ENCODE measurements at regions not wholly inside any gene's neighbourhood (a gene's known extent, or its start where the extent isn't known, plus 50 kb on each side); places are given as distances from the start of the nearest gene placed in this dataset.

- Mint-ChIP-seq H3K27ac (no peak overlapping the region), H3K27me3 (no peaks in the 10 kb centered on the region), H3K36me3 (ENCODE audit: low read depth) (no peaks in the 10 kb centered on the region), H3K4me3 (no peak overlapping the region), H3K9me3 (peaks cover 2% of the 10 kb centered on the region), H3K4me1 (ENCODE audit: low read depth) (no peaks in the 10 kb centered on the region)
- DNase-seq (no peak), ATAC-seq (no peak)
- ChIA-PET CTCF (interaction anchor here (2.1 kb wide), 1 partner anchor 9 kb away, joined by 9 read pairs; no protein-coding TSS in a partner anchor), POLR2A (interaction anchor here (0.7 kb wide), 1 partner anchor 23 kb away, joined by 3 read pairs; no protein-coding TSS in a partner anchor)
- intact Hi-C loops (cut with micrococcal nuclease) = loop anchor here (10.0 kb wide), 1 partner anchor 63 kb away; no protein-coding TSS in a partner anchor
- TF ChIP-seq CTCF (IDR thresholded peaks at IDR 0.05) = no peak
Observed at GRCh38 chr7:106957766-106958165, 86.7 kb upstream of the PRKAR2B start.

- Mint-ChIP-seq H3K36me3 (ENCODE audit: low read depth) (no peaks in the 10 kb centered on the region), H3K4me1 (ENCODE audit: low read depth) (no peaks in the 10 kb centered on the region), H3K4me3 (no peak overlapping the region), H3K27me3 (no peaks in the 10 kb centered on the region), H3K27ac (no peak overlapping the region), H3K9me3 (peaks cover 2% of the 10 kb centered on the region)
- ATAC-seq = peak; percentile 55
- DNase-seq = peak; percentile 17
- ChIA-PET POLR2A (no interaction called here), CTCF (interaction anchor here (0.9 to 1.4 kb wide), 3 partner anchors 9 to 15 kb away, joined by 3 to 4 read pairs (median 4); no protein-coding TSS in a partner anchor)
- intact Hi-C loops (cut with micrococcal nuclease) = loop anchor here (10.0 kb wide), 1 partner anchor 65 kb away; no protein-coding TSS in a partner anchor
- TF ChIP-seq CTCF (IDR thresholded peaks at IDR 0.05) = peak; percentile 19
Observed at GRCh38 chr7:106959753-106960152, 84.8 kb upstream of the PRKAR2B start.

GRCh38 chr7:106962751-106963150 lies 81.8 kb upstream of the PRKAR2B start:
- Mint-ChIP-seq H3K9me3 (no peaks in the 10 kb centered on the region), H3K36me3 (ENCODE audit: low read depth) (no peaks in the 10 kb centered on the region), H3K27me3 (no peaks in the 10 kb centered on the region), H3K27ac (no peak overlapping the region), H3K4me3 (no peak overlapping the region), H3K4me1 (ENCODE audit: low read depth) (no peaks in the 10 kb centered on the region)
- POLR2A ChIA-PET = no interaction called here
- intact Hi-C loops (cut with micrococcal nuclease) = no loop called here
- TF ChIP-seq CTCF (IDR thresholded peaks at IDR 0.05) = no peak
- ATAC-seq = no peak
- no peak for DNase-seq
- CTCF ChIA-PET = interaction anchor here (1.0 kb wide), 1 partner anchor 15 kb away, joined by 3 read pairs; no protein-coding TSS in a partner anchor

GRCh38 chr7:106964466-106964865 lies 80.0 kb upstream of the PRKAR2B start:
- DNase-seq (no peak), ATAC-seq (no peak)
- no peaks in the 10 kb centered on the region for H3K4me1 Mint-ChIP-seq (ENCODE audit: low read depth)
- H3K9me3 Mint-ChIP-seq = no peaks in the 10 kb centered on the region
- H3K27ac Mint-ChIP-seq = no peak overlapping the region
- H3K36me3 Mint-ChIP-seq (ENCODE audit: low read depth) = no peaks in the 10 kb centered on the region
- no peak overlapping the region for H3K4me3 Mint-ChIP-seq
- intact Hi-C loops (cut with micrococcal nuclease) = no loop called here
- TF ChIP-seq CTCF (IDR thresholded peaks at IDR 0.05) = no peak
- ChIA-PET CTCF (no interaction called here), POLR2A (no interaction called here)
- H3K27me3 Mint-ChIP-seq = no peaks in the 10 kb centered on the region

- TF ChIP-seq CTCF (IDR thresholded peaks at IDR 0.05) = no peak
- intact Hi-C loops (cut with micrococcal nuclease) = no loop called here
- no peaks in the 10 kb centered on the region for H3K9me3 Mint-ChIP-seq
- ChIA-PET POLR2A (no interaction called here), CTCF (interaction anchor here (1.2 kb wide), 1 partner anchor 172 kb away, joined by 3 read pairs; no protein-coding TSS in a partner anchor)
- no peaks in the 10 kb centered on the region for H3K36me3 Mint-ChIP-seq (ENCODE audit: low read depth)
- no peaks in the 10 kb centered on the region for H3K27me3 Mint-ChIP-seq
- ATAC-seq (no peak), DNase-seq (no peak)
- no peak overlapping the region for H3K27ac Mint-ChIP-seq
- H3K4me1 Mint-ChIP-seq (ENCODE audit: low read depth) = no peaks in the 10 kb centered on the region
- no peak overlapping the region for H3K4me3 Mint-ChIP-seq
Observed at GRCh38 chr7:106965108-106965507, 79.4 kb upstream of the PRKAR2B start.
